Tibial nerve (tissue), 4 donors: ENCODE measurements at regions not wholly inside any gene's neighbourhood (a gene's known extent, or its start where the extent isn't known, plus 50 kb on each side); places are given as distances from the start of the nearest gene placed in this dataset.
"Not testable (repeated sequence)": the region's sequence is repeated elsewhere in the genome, so short reads cannot be mapped to it uniquely, and the experiment has no call there.

Experiments
- DNase-seq, 2 donors: peaks; one replicate each; pipeline ENCODE4 v3.0.0-alpha.2; 2019; ENCODE audit warnings: low spot score in 2 of 2
- H3K27ac ChIP-seq, 4 donors: fragments of 200-600 bp; sonication (generic) in 3 of 4; one replicate each; pipeline ENCODE4 v1.5.1; 2017 to 2019; ENCODE audit warnings: mild to moderate bottlenecking in 1 of 4
- H3K27me3 ChIP-seq, 2 donors: fragments of 200-600 bp; sonication (generic) in 1 of 2; one replicate each; pipeline versions ENCODE4 v1.5.1 to v1.6.0; 2017 to 2019
- H3K36me3 ChIP-seq, 3 donors: fragments of 200-600 bp; sonication (generic); one replicate each; pipeline ENCODE4 v1.5.1; 2018 to 2019
- H3K4me1 ChIP-seq, 4 donors: fragments of 200-600 bp; sonication (generic) in 3 of 4; one replicate each; pipeline ENCODE4 v1.5.1; 2017 to 2019
- H3K4me3 ChIP-seq, 4 donors: fragments of 200-600 bp; sonication (generic) in 3 of 4; one replicate each; pipeline ENCODE4 v1.5.1; 2017 to 2019; ENCODE audit warnings: mild to moderate bottlenecking in 1 of 4, moderate library complexity in 1 of 4
- H3K9me3 ChIP-seq, 4 donors: fragments of 200-600 bp; sonication (generic) in 3 of 4; one replicate each; pipeline ENCODE4 v1.5.1; 2017 to 2019
- CTCF ChIP-seq, 5 experiments: fragments of 200-600 bp in 3 of 5; fragments of 450-650 bp in 2 of 5; sonication (generic) in 3 of 5; IDR thresholded peaks; one replicate each; pipeline ENCODE4 v1.5.1; 2016 to 2019; ENCODE audit warnings: antibody characterized with exemption in 5 of 5, mild to moderate bottlenecking in 3 of 5, moderate library complexity in 2 of 5
- EP300 ChIP-seq, 2 donors: sonication (generic); formaldehyde crosslinking; IDR thresholded peaks; one replicate each; pipeline ENCODE4 v1.6.1; 2017; ENCODE audit warnings: antibody characterized with exemption in 2 of 2, mild to moderate bottlenecking in 1 of 2
- POLR2A ChIP-seq, 2 donors: fragments of 450-650 bp; IDR thresholded peaks; one replicate each; pipeline ENCODE4 v1.6.1; 2017; ENCODE audit warnings: antibody characterized with exemption in 2 of 2, mild to moderate bottlenecking in 2 of 2, moderate library complexity in 2 of 2
- WGBS, 2 donors: methylation state at CpG; one replicate each; pipeline ENCODE4 v1.1.5; 2018; 5-methylcytosine and 5-hydroxymethylcytosine counted together

- no peak for DNase-seq
- Histone ChIP-seq H3K4me1 (no peaks in the 10 kb centered on the region), H3K9me3 (peaks cover 0 to 12% (median 0%) of the 10 kb centered on the region in 4 donors), H3K4me3 (no peak overlapping the region), H3K36me3 (no peaks in the 10 kb centered on the region), H3K27ac (no peak overlapping the region), H3K27me3 (no peaks in the 10 kb centered on the region)
- WGBS, 2 donors = 96 to 97% methylated on average over 1 of the region's 1 CpG
- TF ChIP-seq EP300 (IDR thresholded peaks at IDR 0.05) = no peak
- no peak for TF ChIP-seq CTCF (IDR thresholded peaks at IDR 0.05)
- TF ChIP-seq POLR2A (IDR thresholded peaks at IDR 0.05) = no peak
These were observed 210.7 kb upstream of the GNAI1 start for GRCh38 chr7:79923953-79924352.

DNA sequence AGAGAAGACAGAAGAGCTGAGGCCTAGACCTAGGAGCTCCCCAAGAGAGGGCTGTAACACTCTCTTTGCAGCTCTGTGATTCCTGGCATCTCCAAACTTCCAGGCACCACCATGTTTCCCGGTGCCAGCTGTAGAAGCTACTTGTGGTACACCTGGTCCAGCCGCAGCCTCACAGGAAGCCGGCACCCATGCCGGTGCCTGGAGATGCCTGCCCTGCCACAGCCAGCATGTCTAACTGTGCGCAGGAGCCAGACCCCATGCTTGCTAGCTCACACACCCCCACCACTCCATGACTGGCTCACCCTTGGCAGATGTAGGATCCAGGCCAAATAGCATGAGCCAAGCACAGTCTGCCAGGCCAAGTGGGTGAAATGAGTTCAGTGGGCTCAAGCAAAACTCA is 211.7 kb upstream of the GNAI1 start:
- 98 to 100% methylated on average over 2 to 5 of the region's 5 CpGs for WGBS, 2 donors
- no peaks in the 10 kb centered on the region for H3K36me3 ChIP-seq
- TF ChIP-seq POLR2A (IDR thresholded peaks at IDR 0.05) = no peak
- TF ChIP-seq EP300 (IDR thresholded peaks at IDR 0.05) = no peak
- no peak for TF ChIP-seq CTCF (IDR thresholded peaks at IDR 0.05)
- no peak for DNase-seq
- no peaks in the 10 kb centered on the region for H3K4me1 ChIP-seq
- H3K27me3 ChIP-seq = no peaks in the 10 kb centered on the region
- H3K9me3 ChIP-seq = peaks cover 0 to 9% (median 0%) of the 10 kb centered on the region in 4 donors
- H3K27ac ChIP-seq = no peak overlapping the region
- H3K4me3 ChIP-seq = no peak overlapping the region

GRCh38 chr7:79921976-79922375 is 212.7 kb upstream of the GNAI1 start:
- 82 to 86% methylated on average over 4 to 5 of the region's 5 CpGs for WGBS, 2 donors
- no peaks in the 10 kb centered on the region for H3K36me3 ChIP-seq
- H3K9me3 ChIP-seq = peaks cover 0 to 9% (median 0%) of the 10 kb centered on the region in 4 donors
- TF ChIP-seq EP300 (IDR thresholded peaks at IDR 0.05) (no peak), POLR2A (IDR thresholded peaks at IDR 0.05) (no peak), CTCF (IDR thresholded peaks at IDR 0.05) (no peak)
- no peak for DNase-seq
- no peak overlapping the region for H3K4me3 ChIP-seq
- H3K27me3 ChIP-seq = no peaks in the 10 kb centered on the region
- H3K27ac ChIP-seq = no peak overlapping the region
- H3K4me1 ChIP-seq = no peaks in the 10 kb centered on the region

DNA sequence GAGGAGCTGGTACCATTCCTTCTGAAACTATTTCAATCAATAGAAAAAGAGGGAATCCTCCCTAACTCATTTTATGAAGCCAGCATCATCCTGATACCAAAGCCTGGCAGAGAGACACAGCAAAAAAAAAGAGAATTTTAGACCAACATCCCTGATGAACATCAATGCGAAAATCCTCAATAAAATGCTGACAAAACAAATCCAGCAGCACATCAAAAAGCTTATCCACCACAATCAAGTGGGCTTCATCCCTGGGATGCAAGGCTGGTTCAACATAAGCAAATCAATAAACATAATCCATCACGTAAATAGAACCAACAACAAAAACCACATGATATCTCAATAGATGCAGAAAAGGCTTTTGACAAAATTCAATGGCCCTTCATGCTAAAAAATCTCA is 216.0 kb upstream of the GNAI1 start:
- 88 to 95% methylated on average over 2 of the region's 2 CpGs for WGBS, 2 donors
- H3K36me3 ChIP-seq = not testable (repeated sequence)

GRCh38 chr7:79915346-79915745 is 219.3 kb upstream of the GNAI1 start:
- H3K9me3 ChIP-seq, DNase-seq, H3K27me3 ChIP-seq, H3K4me3 ChIP-seq, H3K27ac ChIP-seq, H3K36me3 ChIP-seq, H3K4me1 ChIP-seq: not testable (repeated sequence)
- 89 to 91% methylated on average over 4 of the region's 4 CpGs for WGBS, 2 donors

More for the DNA sequence above, 216.0 kb upstream of the GNAI1 start:
- H3K4me1 ChIP-seq, H3K4me3 ChIP-seq, H3K27me3 ChIP-seq, DNase-seq, H3K27ac ChIP-seq: not testable (repeated sequence)
- H3K9me3 ChIP-seq = peaks cover 0 to 16% (median 0%) of the 10 kb centered on the region in 4 donors

DNA sequence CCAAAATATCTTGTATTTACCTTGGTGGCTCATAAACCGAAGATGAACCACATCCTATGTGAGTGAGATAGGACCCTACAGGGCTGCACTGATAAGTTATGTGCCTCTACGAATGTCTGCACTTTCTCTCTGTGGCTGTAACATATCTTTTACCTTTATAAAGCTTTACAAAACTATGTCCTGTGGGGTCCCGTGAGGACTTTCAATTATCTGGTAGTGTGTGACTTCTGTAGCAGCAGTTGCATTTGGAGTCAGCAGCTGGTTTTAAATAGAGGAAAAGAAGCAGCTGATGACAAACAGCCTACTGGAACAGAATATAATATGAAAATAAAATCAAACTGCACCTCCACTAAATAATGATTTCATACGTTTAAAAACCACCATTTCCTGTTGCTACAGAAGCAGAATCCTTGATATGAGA is 222.4 kb upstream of the GNAI1 start:
- no peaks in the 10 kb centered on the region for H3K27me3 ChIP-seq
- WGBS, 2 donors = 43 to 68% methylated on average over 4 of the region's 4 CpGs
- no peak for DNase-seq
- TF ChIP-seq POLR2A (IDR thresholded peaks at IDR 0.05) = no peak
- no peak for TF ChIP-seq CTCF (IDR thresholded peaks at IDR 0.05)
- no peak for TF ChIP-seq EP300 (IDR thresholded peaks at IDR 0.05)
- H3K36me3 ChIP-seq = no peaks in the 10 kb centered on the region
- H3K4me3 ChIP-seq = no peak overlapping the region
- H3K4me1 ChIP-seq = no peaks in the 10 kb centered on the region
- H3K9me3 ChIP-seq = peaks cover 0 to 7% (median 0%) of the 10 kb centered on the region in 4 donors
- H3K27ac ChIP-seq = no peak overlapping the region
